SKM-1 treated with dmso at 0.1 percent for 144 hours (cell line): ENCODE measurements at regions not wholly inside any gene's neighbourhood (a gene's known extent, or its start where the extent isn't known, plus 50 kb on each side); places are given as distances from the start of the nearest gene placed in this dataset.

Experiments used
- DNase-seq: peaks from one replicate; lab custom pipeline; 2025; ENCODE audit not compliant: unreplicated experiment; lab: John Stamatoyannopoulos, UW

- DNase-seq: no peak
Measured at GRCh38 chr9:25960178-25960577, 281.9 kb upstream of the TUSC1 start.

- no peak for DNase-seq
Measured at GRCh38 chr9:25954209-25954608, 276.0 kb upstream of the TUSC1 start.

GRCh38 chr9:25948182-25948581 lies 269.9 kb upstream of the TUSC1 start:
- no peak for DNase-seq

GRCh38 chr9:25939126-25939525 lies 260.9 kb upstream of the TUSC1 start:
- DNase-seq: no peak

- no peak for DNase-seq
Measured at GRCh38 chr9:25936031-25936430, 257.8 kb upstream of the TUSC1 start.

- no peak for DNase-seq
Measured at GRCh38 chr9:25935188-25935587, 256.9 kb upstream of the TUSC1 start.

- DNase-seq: no peak
Measured at GRCh38 chr9:25918761-25919160, 240.5 kb upstream of the TUSC1 start.

GRCh38 chr9:25917731-25918362 lies 239.6 kb upstream of the TUSC1 start:
- DNase-seq: no peak

GRCh38 chr9:25913806-25914205 lies 235.6 kb upstream of the TUSC1 start:
- no peak for DNase-seq

GRCh38 chr9:25904701-25905100 lies 226.5 kb upstream of the TUSC1 start:
- DNase-seq: no peak

- DNase-seq: no peak
Measured at GRCh38 chr9:25891527-25891926, 213.3 kb upstream of the TUSC1 start.

- DNase-seq: no peak
Measured at GRCh38 chr9:25889661-25890060, 211.4 kb upstream of the TUSC1 start.

GRCh38 chr9:25876248-25876647 lies 198.0 kb upstream of the TUSC1 start:
- DNase-seq: no peak

- no peak for DNase-seq
Measured at GRCh38 chr9:25864509-25864908, 186.3 kb upstream of the TUSC1 start.

GRCh38 chr9:25861421-25861820 lies 183.2 kb upstream of the TUSC1 start:
- no peak for DNase-seq

GRCh38 chr9:25857147-25857546 lies 178.9 kb upstream of the TUSC1 start:
- no peak for DNase-seq

- no peak for DNase-seq
Measured at GRCh38 chr9:25850803-25851202, 172.6 kb upstream of the TUSC1 start.

- DNase-seq: no peak
Measured at GRCh38 chr9:25845867-25846266, 167.6 kb upstream of the TUSC1 start.

GRCh38 chr9:25830381-25830780 lies 152.1 kb upstream of the TUSC1 start:
- no peak for DNase-seq

- no peak for DNase-seq
Measured at GRCh38 chr9:25827626-25828025, 149.4 kb upstream of the TUSC1 start.

GRCh38 chr9:25816439-25816838 lies 138.2 kb upstream of the TUSC1 start:
- no peak for DNase-seq

GRCh38 chr9:25814023-25814422 lies 135.8 kb upstream of the TUSC1 start:
- peak; percentile 7 for DNase-seq

- DNase-seq: no peak
Measured at GRCh38 chr9:25813478-25813877, 135.2 kb upstream of the TUSC1 start.

GRCh38 chr9:25808554-25808953 lies 130.3 kb upstream of the TUSC1 start:
- no peak for DNase-seq
